ENCODE measurements at regions not wholly inside any gene's neighbourhood (a gene's known extent, or its start where the extent isn't known, plus 50 kb on each side); places are given as distances from the start of the nearest gene placed in this dataset.

GRCh38 chr1:157418659-157419058, 133.7 kb downstream of the FCRL5 start:
- TF ChIP-seq CTCF (IDR thresholded peaks at IDR 0.05) (no peak), POLR2AphosphoS5 (IDR thresholded peaks at IDR 0.05) (no peak), EP300 (IDR thresholded peaks at IDR 0.05) (no peak)
